Adipocyte (in vitro differentiated cells): ENCODE measurements at regions not wholly inside any gene's neighbourhood (a gene's known extent, or its start where the extent isn't known, plus 50 kb on each side); places are given as distances from the start of the nearest gene placed in this dataset.

Source experiments
- DNase-seq: peaks from one replicate; pipeline ENCODE4 v3.0.0-alpha.2; 2015; ENCODE audit warnings: low read depth
- H3K27me3 ChIP-seq: replicated peaks from 2 replicates; pipeline ENCODE4 v1.7.0; 2013; ENCODE audit warnings: mild to moderate bottlenecking, low read length, moderate library complexity; ENCODE audit not compliant: control insufficient read depth, insufficient read depth
- H3K36me3 ChIP-seq: 2 replicates; pipeline ENCODE4 v1.7.0; 2013; ENCODE audit warnings: low read length, mild to moderate bottlenecking, moderate library complexity; ENCODE audit not compliant: control insufficient read depth, insufficient read depth, severe bottlenecking
- H3K4me1 ChIP-seq: 2 replicates; pipeline ENCODE4 v1.7.0; 2013; ENCODE audit warnings: mild to moderate bottlenecking, low read length, moderate library complexity; ENCODE audit not compliant: control insufficient read depth, insufficient read depth
- H3K4me3 ChIP-seq: 2 replicates; pipeline ENCODE4 v1.7.0; 2013; ENCODE audit warnings: mild to moderate bottlenecking, low read length, moderate library complexity
- H3K9ac ChIP-seq: 2 replicates; pipeline ENCODE4 v1.7.0; 2013; ENCODE audit warnings: mild to moderate bottlenecking, low read length, moderate library complexity
- H3K9me3 ChIP-seq: 2 replicates; pipeline ENCODE4 v1.7.0; 2013; ENCODE audit warnings: mild to moderate bottlenecking, low read length, moderate library complexity; ENCODE audit not compliant: control insufficient read depth

DNA sequence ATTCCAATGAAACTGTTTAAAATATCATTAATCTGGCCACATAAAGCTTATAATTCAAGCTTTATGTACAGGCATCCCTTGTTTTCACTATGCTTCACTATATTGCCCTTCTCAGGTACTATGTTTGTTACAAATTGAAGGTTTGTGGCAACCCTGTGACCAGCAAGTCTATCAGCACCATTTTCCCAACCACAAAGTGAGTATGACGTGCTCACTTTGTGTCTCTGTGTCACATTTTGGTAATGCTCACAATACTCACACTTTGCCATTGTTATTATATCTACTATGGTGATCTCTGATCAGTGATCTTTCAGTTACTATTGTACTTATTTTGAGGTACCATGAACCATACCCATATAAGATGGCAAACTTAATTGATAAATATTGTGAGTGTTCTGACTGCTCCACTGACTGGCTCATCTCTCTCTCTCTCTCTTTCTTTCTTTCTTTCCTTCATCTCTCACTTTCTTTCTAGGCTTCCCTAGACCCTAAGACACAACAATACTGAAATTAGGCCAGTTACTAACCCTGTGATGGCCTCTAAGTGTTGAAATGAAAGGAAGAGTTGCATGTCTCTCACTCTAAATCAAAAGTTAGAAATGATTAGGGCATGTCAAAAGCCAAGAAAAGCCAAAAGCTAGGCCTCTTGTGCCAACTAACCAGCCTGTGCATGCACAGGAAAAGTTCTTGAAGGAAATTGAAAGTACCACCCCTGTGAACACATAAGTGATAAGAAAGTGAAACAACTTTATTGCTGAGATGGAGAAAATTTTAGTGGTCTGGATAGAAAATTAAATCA is 227.9 kb downstream of the BCAS1 start:
- H3K36me3 ChIP-seq = no peaks in the 10 kb centered on the region
- H3K4me3 ChIP-seq = no peak overlapping the region
- H3K9me3 ChIP-seq = no peaks in the 10 kb centered on the region
- no peak overlapping the region for H3K9ac ChIP-seq
- peaks cover 5% of the 10 kb centered on the region for H3K4me1 ChIP-seq
- no peaks in the 10 kb centered on the region for H3K27me3 ChIP-seq
- no peak for DNase-seq

GRCh38 chr20:53841741-53842140 is 228.7 kb downstream of the BCAS1 start:
- H3K27me3 ChIP-seq = no peaks in the 10 kb centered on the region
- H3K9me3 ChIP-seq = no peaks in the 10 kb centered on the region
- no peak overlapping the region for H3K9ac ChIP-seq
- no peaks in the 10 kb centered on the region for H3K36me3 ChIP-seq
- no peak for DNase-seq
- peaks cover 5% of the 10 kb centered on the region for H3K4me1 ChIP-seq
- H3K4me3 ChIP-seq = no peak overlapping the region

GRCh38 chr20:53840532-53840931 is 229.9 kb downstream of the BCAS1 start:
- H3K9ac ChIP-seq = no peak overlapping the region
- no peaks in the 10 kb centered on the region for H3K36me3 ChIP-seq
- H3K4me3 ChIP-seq = no peak overlapping the region
- DNase-seq = no peak
- peaks cover 5% of the 10 kb centered on the region for H3K4me1 ChIP-seq
- no peaks in the 10 kb centered on the region for H3K9me3 ChIP-seq
- no peaks in the 10 kb centered on the region for H3K27me3 ChIP-seq

DNA sequence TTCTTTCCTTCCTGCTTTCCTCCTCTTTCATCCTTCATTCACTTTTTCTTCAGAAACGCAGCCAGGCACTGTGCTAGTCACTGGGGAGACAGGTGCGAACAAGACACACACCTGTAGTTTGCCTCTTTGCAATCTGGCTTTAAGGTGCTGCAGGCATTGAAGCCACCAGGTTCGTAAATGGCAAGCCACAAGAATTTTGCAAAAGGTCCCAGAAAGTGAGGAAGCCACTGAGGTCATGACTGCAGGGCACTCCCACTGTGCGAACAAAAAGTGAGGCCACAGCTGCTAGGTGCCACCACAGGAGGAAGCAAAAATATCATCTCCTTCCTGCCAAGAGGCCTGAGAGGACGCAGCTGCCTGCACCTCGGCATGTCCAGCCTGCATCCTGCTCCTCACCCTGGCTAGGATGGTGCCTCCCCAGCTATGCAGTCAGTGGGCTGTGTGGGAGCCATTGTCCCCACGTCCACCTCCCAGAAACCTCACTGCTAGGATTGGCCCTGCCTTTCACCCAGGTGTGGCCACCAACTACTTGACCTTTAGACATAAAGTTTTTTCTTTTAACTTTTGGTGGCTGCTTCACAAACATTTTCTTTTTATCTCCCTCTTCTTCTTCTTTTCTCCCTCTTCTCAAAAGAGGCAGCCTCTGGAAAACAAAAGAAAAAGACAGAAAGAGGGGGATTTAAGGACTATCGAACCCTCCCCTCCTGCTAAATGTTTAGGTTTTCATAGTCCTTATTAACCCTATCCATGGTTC is 230.8 kb downstream of the BCAS1 start:
- Histone ChIP-seq H3K27me3 (no peaks in the 10 kb centered on the region), H3K4me3 (no peak overlapping the region), H3K9me3 (no peaks in the 10 kb centered on the region), H3K36me3 (no peaks in the 10 kb centered on the region), H3K4me1 (peaks cover 5% of the 10 kb centered on the region), H3K9ac (no peak overlapping the region)
- no peak for DNase-seq

GRCh38 chr20:53838311-53838868 is 232.0 kb downstream of the BCAS1 start:
- no peak for DNase-seq
- H3K4me1 ChIP-seq = peaks cover 5% of the 10 kb centered on the region
- H3K4me3 ChIP-seq = no peak overlapping the region
- no peak overlapping the region for H3K9ac ChIP-seq
- no peaks in the 10 kb centered on the region for H3K9me3 ChIP-seq
- H3K27me3 ChIP-seq = no peaks in the 10 kb centered on the region
- H3K36me3 ChIP-seq = no peaks in the 10 kb centered on the region

- no peak overlapping the region for H3K9ac ChIP-seq
- H3K9me3 ChIP-seq = no peaks in the 10 kb centered on the region
- H3K4me1 ChIP-seq = no peaks in the 10 kb centered on the region
- H3K36me3 ChIP-seq = no peaks in the 10 kb centered on the region
- no peak for DNase-seq
- H3K27me3 ChIP-seq = no peaks in the 10 kb centered on the region
- H3K4me3 ChIP-seq = no peak overlapping the region
Measured at GRCh38 chr20:53837126-53837826, 233.1 kb downstream of the BCAS1 start.

GRCh38 chr20:53834749-53835148 is 235.6 kb downstream of the BCAS1 start:
- H3K27me3 ChIP-seq = no peaks in the 10 kb centered on the region
- no peak for DNase-seq
- peaks cover 12% of the 10 kb centered on the region for H3K4me1 ChIP-seq
- no peaks in the 10 kb centered on the region for H3K9me3 ChIP-seq
- H3K9ac ChIP-seq = no peak overlapping the region
- no peak overlapping the region for H3K4me3 ChIP-seq
- H3K36me3 ChIP-seq = no peaks in the 10 kb centered on the region

DNA sequence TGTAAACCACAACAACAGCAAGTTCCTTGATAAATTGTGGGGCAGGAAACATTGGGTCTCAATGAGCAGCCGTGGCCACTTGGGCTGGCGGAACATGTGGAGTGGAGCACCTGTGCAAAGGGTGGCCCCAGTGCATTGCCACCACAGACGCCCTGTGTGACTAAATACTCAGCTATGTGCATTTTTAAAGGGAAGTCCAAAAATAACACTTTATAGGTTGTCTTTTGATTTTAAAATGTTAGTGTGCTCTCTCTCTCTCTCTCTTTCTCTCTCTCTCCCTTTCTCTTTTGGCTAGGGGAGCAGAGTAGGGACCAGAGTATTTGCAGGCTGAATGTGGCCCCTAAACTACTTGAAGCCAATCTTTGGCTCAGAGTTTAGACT is 236.3 kb downstream of the BCAS1 start:
- Histone ChIP-seq H3K27me3 (no peaks in the 10 kb centered on the region), H3K9ac (no peak overlapping the region), H3K4me3 (no peak overlapping the region), H3K36me3 (no peaks in the 10 kb centered on the region), H3K9me3 (no peaks in the 10 kb centered on the region), H3K4me1 (peaks cover 18% of the 10 kb centered on the region)
- no peak for DNase-seq

DNA sequence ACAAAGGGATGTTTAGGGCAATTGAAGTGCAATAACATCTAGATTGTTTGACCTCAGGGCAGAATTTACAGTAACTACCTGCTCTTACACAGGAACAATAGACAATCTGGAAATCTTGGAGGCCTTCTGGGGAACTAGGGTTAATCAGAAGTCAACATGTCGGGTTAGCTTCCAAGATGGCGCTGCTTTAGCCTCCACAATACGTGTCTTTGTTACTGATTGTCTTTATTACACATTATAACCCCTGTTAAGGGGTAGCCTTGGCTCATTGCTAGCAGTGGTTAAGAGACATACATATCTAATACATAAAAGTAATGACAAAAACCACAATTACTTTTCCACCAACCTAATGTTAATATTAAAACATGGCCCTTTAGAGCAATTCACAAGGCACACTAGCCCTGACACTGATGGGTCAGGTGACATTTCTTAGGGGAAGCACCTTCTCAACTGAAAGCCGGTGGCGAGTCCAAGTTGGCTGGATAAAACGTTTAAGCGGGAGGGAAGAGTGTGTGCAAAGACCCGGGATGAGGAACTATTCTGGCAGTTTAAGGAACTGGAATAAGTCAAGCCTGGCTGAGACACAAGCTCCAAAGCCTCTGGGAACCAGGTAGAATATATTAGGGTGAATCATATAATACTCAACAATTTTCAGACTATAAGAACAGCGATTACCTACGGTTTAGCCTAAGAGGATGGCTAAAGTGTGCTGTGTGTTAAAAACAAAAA is 236.9 kb downstream of the BCAS1 start:
- peaks cover 23% of the 10 kb centered on the region for H3K4me1 ChIP-seq
- no peak overlapping the region for H3K4me3 ChIP-seq
- H3K27me3 ChIP-seq = no peaks in the 10 kb centered on the region
- no peaks in the 10 kb centered on the region for H3K36me3 ChIP-seq
- no peak overlapping the region for H3K9ac ChIP-seq
- no peak for DNase-seq
- H3K9me3 ChIP-seq = no peaks in the 10 kb centered on the region

- H3K27me3 ChIP-seq = no peaks in the 10 kb centered on the region
- DNase-seq = no peak
- H3K4me3 ChIP-seq = no peak overlapping the region
- H3K9me3 ChIP-seq = no peaks in the 10 kb centered on the region
- H3K36me3 ChIP-seq = no peaks in the 10 kb centered on the region
- peaks cover 31% of the 10 kb centered on the region for H3K4me1 ChIP-seq
- no peak overlapping the region for H3K9ac ChIP-seq
Measured at GRCh38 chr20:53832499-53832898, 237.9 kb downstream of the BCAS1 start.
